SW480 (cell line): ENCODE measurements at regions not wholly inside any gene's neighbourhood (a gene's known extent, or its start where the extent isn't known, plus 50 kb on each side); places are given as distances from the start of the nearest gene placed in this dataset.

Experiments used
- DNase-seq: peaks from one replicate; pipeline ENCODE4 v3.0.0-alpha.2; 2016; ENCODE audit warnings: low spot score

GRCh38 chr11:105193260-105193659 lies 53.7 kb upstream of the CARD18 start:
- no peak for DNase-seq

DNA sequence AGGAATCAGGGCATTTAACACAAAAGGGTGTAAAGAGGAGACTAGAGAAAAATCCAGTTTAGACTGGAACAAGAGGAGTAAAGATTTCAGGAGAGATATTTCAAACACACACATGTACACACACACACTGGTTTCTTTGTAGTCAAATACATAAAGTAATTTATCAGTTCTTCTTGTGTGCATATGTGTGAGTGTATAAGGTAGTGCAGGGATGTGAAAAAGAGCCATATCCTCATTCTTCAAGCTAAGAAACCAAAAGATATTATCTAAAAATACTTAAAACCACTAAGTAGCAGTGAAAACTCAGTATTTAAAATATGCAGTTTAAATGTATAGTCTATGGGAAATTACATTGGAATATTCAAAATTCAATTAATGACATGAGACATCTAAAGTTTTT lies 52.5 kb upstream of the CARD18 start:
- no peak for DNase-seq

DNA sequence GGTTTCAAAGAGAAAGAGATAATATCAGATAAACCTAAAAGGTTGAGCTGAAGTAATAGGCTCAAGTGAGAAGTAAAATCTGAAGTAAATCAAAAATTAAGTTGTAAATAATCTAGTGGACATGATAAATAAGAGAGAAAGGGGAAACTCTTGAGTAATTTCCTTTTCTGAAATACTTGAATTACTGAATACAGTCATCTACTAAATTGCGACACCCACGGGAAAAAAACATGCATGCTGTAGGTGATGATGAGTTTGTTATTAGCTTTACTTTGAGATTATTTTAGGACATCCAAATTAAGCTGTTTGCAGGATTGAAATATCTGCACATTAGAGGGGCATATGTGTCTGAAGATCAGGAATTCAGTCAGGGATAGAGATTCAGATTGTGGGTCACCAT lies 50.0 kb upstream of the CARD18 start:
- DNase-seq, result no peak
